A172 (cell line): ENCODE measurements at regions not wholly inside any gene's neighbourhood (a gene's known extent, or its start where the extent isn't known, plus 50 kb on each side); places are given as distances from the start of the nearest gene placed in this dataset.

Source experiments
- DNase-seq: peaks from one replicate; pipeline ENCODE4 v3.0.0-alpha.2; 2015; ENCODE audit warnings: low spot score

GRCh38 chr6:153634416-153634815 is 404.6 kb upstream of the OPRM1 start:
- DNase-seq = no peak

GRCh38 chr6:153625089-153625488 is 414.0 kb upstream of the OPRM1 start:
- DNase-seq = no peak

GRCh38 chr6:153624528-153624927 is 414.5 kb upstream of the OPRM1 start:
- no peak for DNase-seq

GRCh38 chr6:153623496-153623895 is 415.5 kb upstream of the OPRM1 start:
- no peak for DNase-seq

- no peak for DNase-seq
Observed at GRCh38 chr6:153621491-153621890, 417.5 kb upstream of the OPRM1 start.

- DNase-seq = no peak
Observed at GRCh38 chr6:153621070-153621469, 418.0 kb upstream of the OPRM1 start.

GRCh38 chr6:153618371-153619322 is 420.4 kb upstream of the OPRM1 start:
- peak; percentile 2 for DNase-seq

- DNase-seq = no peak
Observed at GRCh38 chr6:153616506-153616905, 422.5 kb upstream of the OPRM1 start.

GRCh38 chr6:153613719-153614455 is 425.2 kb upstream of the OPRM1 start:
- DNase-seq = no peak

- no peak for DNase-seq
Observed at GRCh38 chr6:153602401-153602800, 436.6 kb upstream of the OPRM1 start.

GRCh38 chr6:153599901-153600300 is 439.1 kb upstream of the OPRM1 start:
- DNase-seq = no peak

- DNase-seq = peak; percentile 21
Observed at GRCh38 chr6:153595903-153596302, 443.1 kb upstream of the OPRM1 start.

- no peak for DNase-seq
Observed at GRCh38 chr6:153594871-153595270, 444.2 kb upstream of the OPRM1 start.

GRCh38 chr6:153591159-153591558 is 447.9 kb upstream of the OPRM1 start:
- DNase-seq = no peak

- DNase-seq = no peak
Observed at GRCh38 chr6:153590411-153590810, 448.6 kb upstream of the OPRM1 start.

- no peak for DNase-seq
Observed at GRCh38 chr6:153588330-153588729, 450.7 kb upstream of the OPRM1 start.

- DNase-seq = no peak
Observed at GRCh38 chr6:153583685-153584084, 452.6 kb upstream of the RGS17 start.

GRCh38 chr6:153580776-153581175 is 449.7 kb upstream of the RGS17 start:
- no peak for DNase-seq

- DNase-seq = no peak
Observed at GRCh38 chr6:153575528-153575927, 444.4 kb upstream of the RGS17 start.

- no peak for DNase-seq
Observed at GRCh38 chr6:153574231-153574630, 443.1 kb upstream of the RGS17 start.

- DNase-seq = no peak
Observed at GRCh38 chr6:153572371-153572770, 441.3 kb upstream of the RGS17 start.

- DNase-seq = peak; percentile 48
Observed at GRCh38 chr6:153568628-153569027, 437.5 kb upstream of the RGS17 start.

GRCh38 chr6:153564803-153565202 is 433.7 kb upstream of the RGS17 start:
- DNase-seq = peak; percentile 50
